ENCODE measurements at regions not wholly inside any gene's neighbourhood (a gene's known extent, or its start where the extent isn't known, plus 50 kb on each side); places are given as distances from the start of the nearest gene placed in this dataset.

- ChIA-PET POLR2A (ENCODE audit: low non-redundant PET) (no interaction called here), CTCF (no interaction called here)
- no peaks in the 10 kb centered on the region for H3K36me3 ChIP-seq (ENCODE audit: insufficient read depth, low read length, poor library complexity, severe bottlenecking)
- BruUV-seq (replicated peaks), result no TSS peak
- DNase-seq (ENCODE audit: low spot score), result no peak
- H3K27ac ChIP-seq (ENCODE audit: low read depth, low read length, poor library complexity, severe bottlenecking), result no peak overlapping the region
- H3K4me3 ChIP-seq (ENCODE audit: low read depth, low read length, poor library complexity, severe bottlenecking), result no peak overlapping the region
- no peaks in the 10 kb centered on the region for H3K27me3 ChIP-seq (replicated peaks; ENCODE audit: insufficient read depth, low read depth, low read length, poor library complexity)
- intact Hi-C loops (cut with micrococcal nuclease; ENCODE audit: unreplicated experiment), result no loop called here
- TF ChIP-seq EZH2 (IDR thresholded peaks at IDR 0.05; ENCODE audit: borderline replicate concordance, low read depth, low read length, poor library complexity, severe bottlenecking) (no peak), CTCF (conservative IDR thresholded peaks at IDR 0.05; ENCODE audit: low read depth, low read length) (no peak)
- no peaks in the 10 kb centered on the region for H3K4me1 ChIP-seq (ENCODE audit: insufficient read depth, low read length, poor library complexity, severe bottlenecking)
- no peaks in the 10 kb centered on the region for H3K9me3 ChIP-seq (ENCODE audit: low read depth, low read length, poor library complexity, severe bottlenecking)
These were observed 579.4 kb upstream of the SLC8A1 start for GRCh38 chr2:41031282-41031681.

- Histone ChIP-seq H3K4me3 (ENCODE audit: low read depth, low read length, poor library complexity, severe bottlenecking) (no peak overlapping the region), H3K27ac (ENCODE audit: low read depth, low read length, poor library complexity, severe bottlenecking) (no peak overlapping the region), H3K27me3 (replicated peaks; ENCODE audit: insufficient read depth, low read depth, low read length, poor library complexity) (no peaks in the 10 kb centered on the region), H3K9me3 (ENCODE audit: low read depth, low read length, poor library complexity, severe bottlenecking) (no peaks in the 10 kb centered on the region), H3K36me3 (ENCODE audit: insufficient read depth, low read length, poor library complexity, severe bottlenecking) (no peaks in the 10 kb centered on the region), H3K4me1 (ENCODE audit: insufficient read depth, low read length, poor library complexity, severe bottlenecking) (no peaks in the 10 kb centered on the region)
- POLR2A ChIA-PET (ENCODE audit: low non-redundant PET), result no interaction called here
- CTCF ChIA-PET, result no interaction called here
- no peak for TF ChIP-seq EZH2 (IDR thresholded peaks at IDR 0.05; ENCODE audit: borderline replicate concordance, low read depth, low read length, poor library complexity, severe bottlenecking)
- TF ChIP-seq CTCF (conservative IDR thresholded peaks at IDR 0.05; ENCODE audit: low read depth, low read length), result no peak
- intact Hi-C loops (cut with micrococcal nuclease; ENCODE audit: unreplicated experiment), result no loop called here
- DNase-seq (ENCODE audit: low spot score), result no peak
- BruUV-seq (replicated peaks), result no TSS peak
These were observed 580.8 kb upstream of the SLC8A1 start for GRCh38 chr2:41032715-41033114.

- Histone ChIP-seq H3K4me1 (ENCODE audit: insufficient read depth, low read length, poor library complexity, severe bottlenecking) (no peaks in the 10 kb centered on the region), H3K9me3 (ENCODE audit: low read depth, low read length, poor library complexity, severe bottlenecking) (no peaks in the 10 kb centered on the region), H3K27me3 (replicated peaks; ENCODE audit: insufficient read depth, low read depth, low read length, poor library complexity) (no peaks in the 10 kb centered on the region), H3K36me3 (ENCODE audit: insufficient read depth, low read length, poor library complexity, severe bottlenecking) (no peaks in the 10 kb centered on the region), H3K27ac (ENCODE audit: low read depth, low read length, poor library complexity, severe bottlenecking) (no peak overlapping the region), H3K4me3 (ENCODE audit: low read depth, low read length, poor library complexity, severe bottlenecking) (no peak overlapping the region)
- CTCF ChIA-PET, result no interaction called here
- intact Hi-C loops (cut with micrococcal nuclease; ENCODE audit: unreplicated experiment), result no loop called here
- no peak for DNase-seq (ENCODE audit: low spot score)
- POLR2A ChIA-PET (ENCODE audit: low non-redundant PET), result no interaction called here
- BruUV-seq (replicated peaks), result no TSS peak
- no peak for TF ChIP-seq CTCF (conservative IDR thresholded peaks at IDR 0.05; ENCODE audit: low read depth, low read length)
- TF ChIP-seq EZH2 (IDR thresholded peaks at IDR 0.05; ENCODE audit: borderline replicate concordance, low read depth, low read length, poor library complexity, severe bottlenecking), result no peak
These were observed 581.2 kb upstream of the SLC8A1 start for GRCh38 chr2:41033127-41033526.

Data from A673 (cell line).